ENCODE measurements at regions not wholly inside any gene's neighbourhood (a gene's known extent, or its start where the extent isn't known, plus 50 kb on each side); places are given as distances from the start of the nearest gene placed in this dataset.

DNA sequence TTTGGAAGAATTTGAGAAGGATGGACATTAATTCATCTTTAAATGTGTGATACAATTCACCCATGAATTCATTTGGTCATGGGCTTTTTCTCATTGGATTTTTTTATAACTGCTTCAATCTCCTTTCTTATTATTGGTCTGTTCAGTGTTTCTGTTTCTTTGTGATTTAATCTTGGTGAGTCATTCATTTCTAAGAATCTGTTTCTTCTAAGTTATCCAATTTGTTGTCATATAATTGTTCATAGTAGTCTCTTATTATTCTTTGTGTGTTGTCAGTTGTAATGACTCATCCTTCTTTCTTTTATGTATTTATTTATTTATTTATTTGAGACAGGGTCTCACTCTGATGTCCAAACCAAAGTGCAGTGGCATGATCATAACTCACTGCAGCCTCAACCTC, 146.1 kb upstream of the ZNF267 start (continued):
- TF ChIP-seq JUND (IDR thresholded peaks at IDR 0.05; ENCODE audit: low read depth, low read length), result no peak
- TF ChIP-seq, protein P1, sequence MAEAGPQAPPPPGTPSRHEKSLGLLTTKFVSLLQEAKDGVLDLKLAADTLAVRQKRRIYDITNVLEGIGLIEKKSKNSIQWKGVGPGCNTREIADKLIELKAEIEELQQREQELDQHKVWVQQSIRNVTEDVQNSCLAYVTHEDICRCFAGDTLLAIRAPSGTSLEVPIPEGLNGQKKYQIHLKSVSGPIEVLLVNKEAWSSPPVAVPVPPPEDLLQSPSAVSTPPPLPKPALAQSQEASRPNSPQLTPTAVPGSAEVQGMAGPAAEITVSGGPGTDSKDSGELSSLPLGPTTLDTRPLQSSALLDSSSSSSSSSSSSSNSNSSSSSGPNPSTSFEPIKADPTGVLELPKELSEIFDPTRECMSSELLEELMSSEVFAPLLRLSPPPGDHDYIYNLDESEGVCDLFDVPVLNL (IDR thresholded peaks at IDR 0.05; ENCODE audit: low read depth, low read length), result no peak
- no peak for TF ChIP-seq YY1 (IDR thresholded peaks at IDR 0.05; ENCODE audit: low read depth, low read length)
- TF ChIP-seq FOS (IDR thresholded peaks at IDR 0.05; ENCODE audit: borderline replicate concordance, extremely low read depth, insufficient read length), result no peak

- Histone ChIP-seq H3K4me3 (no peak overlapping the region), H3K36me3 (ENCODE audit: control insufficient read depth in 2 of 2, insufficient read depth in 2 of 2, low read length in 1 of 2) (peaks cover under 1 to 5% of the 10 kb centered on the region in 2 experiments; a peak in 3 of 4 replicates), H3K9ac (ENCODE audit: control insufficient read depth, insufficient read depth, low read length) (no peak overlapping the region), H3K4me2 (ENCODE audit: control insufficient read depth, insufficient read depth) (no peak overlapping the region), H4K20me1 (ENCODE audit: control insufficient read depth, insufficient read depth) (no peaks in the 10 kb centered on the region), H3K27ac (ENCODE audit: control insufficient read depth, insufficient read depth) (no peak overlapping the region), H3K27me3 (replicated peaks in 1 of 2; ENCODE audit: control insufficient read depth in 2 of 2, insufficient read depth in 2 of 2, low read length in 1 of 2) (no peaks in the 10 kb centered on the region), H3K9me3 (replicated peaks; ENCODE audit: control insufficient read depth, insufficient read depth, low read length) (peaks cover 15% of the 10 kb centered on the region), H2AFZ (ENCODE audit: control insufficient read depth, low read depth, low read length) (no peak overlapping the region), H3K79me2 (ENCODE audit: control insufficient read depth, insufficient read depth, low read length) (no peaks in the 10 kb centered on the region), H3K4me1 (ENCODE audit: control insufficient read depth, insufficient read depth, low read length) (no peaks in the 10 kb centered on the region)
- SMC1A ChIA-PET (ENCODE audit: uncharacterized antibody, unreplicated experiment), result no interaction called here
- 91% methylated on average over 3 of the region's 3 CpGs for WGBS (ENCODE audit: insufficient coverage, insufficient replicate concordance, low lambda C conversion rate, missing lambda C conversion rate)
- in situ Hi-C loops (cut with MboI) (no loop called here), intact Hi-C loops (cut with micrococcal nuclease; ENCODE audit: unreplicated experiment) (no loop called here)
- no peak for FAIRE-seq
- RAD21 ChIA-PET (ENCODE audit: unreplicated experiment), result no interaction called here
- CTCF ChIA-PET, result no interaction called here
- no peak for DNase-seq (ENCODE audit: low read depth, low spot score)
- POLR2A ChIA-PET, result no interaction called here
- no TSS peak for BruUV-seq (replicated peaks)
- no peak for ATAC-seq
- TF ChIP-seq ZNF622 (IDR thresholded peaks at IDR 0.05) (no peak), TBL1XR1 (IDR thresholded peaks at IDR 0.05; ENCODE audit: low read depth, low read length) (no peak), RAD51 (IDR thresholded peaks at IDR 0.05) (no peak), NRF1 (conservative IDR thresholded peaks at IDR 0.05; ENCODE audit: low read depth, low read length) (no peak), RAD21 (IDR thresholded peaks at IDR 0.05; ENCODE audit: insufficient read depth, low read depth, low read length) (no peak), RUNX3 (IDR thresholded peaks at IDR 0.05; ENCODE audit: low read length) (no peak), TCF3 (IDR thresholded peaks at IDR 0.05; ENCODE audit: borderline replicate concordance, insufficient read depth, low read depth, low read length) (no peak), SMARCA5 (IDR thresholded peaks at IDR 0.05) (no peak), NFYB (IDR thresholded peaks at IDR 0.05; ENCODE audit: insufficient read depth, low read depth, low read length) (no peak), STAT1 (conservative IDR thresholded peaks at IDR 0.05) (no peak), ZNF207 (IDR thresholded peaks at IDR 0.05; ENCODE audit: borderline replicate concordance) (no peak)
- TF ChIP-seq, protein P2, sequence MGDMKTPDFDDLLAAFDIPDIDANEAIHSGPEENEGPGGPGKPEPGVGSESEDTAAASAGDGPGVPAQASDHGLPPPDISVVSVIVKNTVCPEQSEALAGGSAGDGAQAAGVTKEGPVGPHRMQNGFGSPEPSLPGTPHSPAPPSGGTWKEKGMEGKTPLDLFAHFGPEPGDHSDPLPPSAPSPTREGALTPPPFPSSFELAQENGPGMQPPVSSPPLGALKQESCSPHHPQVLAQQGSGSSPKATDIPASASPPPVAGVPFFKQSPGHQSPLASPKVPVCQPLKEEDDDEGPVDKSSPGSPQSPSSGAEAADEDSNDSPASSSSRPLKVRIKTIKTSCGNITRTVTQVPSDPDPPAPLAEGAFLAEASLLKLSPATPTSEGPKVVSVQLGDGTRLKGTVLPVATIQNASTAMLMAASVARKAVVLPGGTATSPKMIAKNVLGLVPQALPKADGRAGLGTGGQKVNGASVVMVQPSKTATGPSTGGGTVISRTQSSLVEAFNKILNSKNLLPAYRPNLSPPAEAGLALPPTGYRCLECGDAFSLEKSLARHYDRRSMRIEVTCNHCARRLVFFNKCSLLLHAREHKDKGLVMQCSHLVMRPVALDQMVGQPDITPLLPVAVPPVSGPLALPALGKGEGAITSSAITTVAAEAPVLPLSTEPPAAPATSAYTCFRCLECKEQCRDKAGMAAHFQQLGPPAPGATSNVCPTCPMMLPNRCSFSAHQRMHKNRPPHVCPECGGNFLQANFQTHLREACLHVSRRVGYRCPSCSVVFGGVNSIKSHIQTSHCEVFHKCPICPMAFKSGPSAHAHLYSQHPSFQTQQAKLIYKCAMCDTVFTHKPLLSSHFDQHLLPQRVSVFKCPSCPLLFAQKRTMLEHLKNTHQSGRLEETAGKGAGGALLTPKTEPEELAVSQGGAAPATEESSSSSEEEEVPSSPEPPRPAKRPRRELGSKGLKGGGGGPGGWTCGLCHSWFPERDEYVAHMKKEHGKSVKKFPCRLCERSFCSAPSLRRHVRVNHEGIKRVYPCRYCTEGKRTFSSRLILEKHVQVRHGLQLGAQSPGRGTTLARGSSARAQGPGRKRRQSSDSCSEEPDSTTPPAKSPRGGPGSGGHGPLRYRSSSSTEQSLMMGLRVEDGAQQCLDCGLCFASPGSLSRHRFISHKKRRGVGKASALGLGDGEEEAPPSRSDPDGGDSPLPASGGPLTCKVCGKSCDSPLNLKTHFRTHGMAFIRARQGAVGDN (IDR thresholded peaks at IDR 0.05), result no peak
- TF ChIP-seq, protein P3, sequence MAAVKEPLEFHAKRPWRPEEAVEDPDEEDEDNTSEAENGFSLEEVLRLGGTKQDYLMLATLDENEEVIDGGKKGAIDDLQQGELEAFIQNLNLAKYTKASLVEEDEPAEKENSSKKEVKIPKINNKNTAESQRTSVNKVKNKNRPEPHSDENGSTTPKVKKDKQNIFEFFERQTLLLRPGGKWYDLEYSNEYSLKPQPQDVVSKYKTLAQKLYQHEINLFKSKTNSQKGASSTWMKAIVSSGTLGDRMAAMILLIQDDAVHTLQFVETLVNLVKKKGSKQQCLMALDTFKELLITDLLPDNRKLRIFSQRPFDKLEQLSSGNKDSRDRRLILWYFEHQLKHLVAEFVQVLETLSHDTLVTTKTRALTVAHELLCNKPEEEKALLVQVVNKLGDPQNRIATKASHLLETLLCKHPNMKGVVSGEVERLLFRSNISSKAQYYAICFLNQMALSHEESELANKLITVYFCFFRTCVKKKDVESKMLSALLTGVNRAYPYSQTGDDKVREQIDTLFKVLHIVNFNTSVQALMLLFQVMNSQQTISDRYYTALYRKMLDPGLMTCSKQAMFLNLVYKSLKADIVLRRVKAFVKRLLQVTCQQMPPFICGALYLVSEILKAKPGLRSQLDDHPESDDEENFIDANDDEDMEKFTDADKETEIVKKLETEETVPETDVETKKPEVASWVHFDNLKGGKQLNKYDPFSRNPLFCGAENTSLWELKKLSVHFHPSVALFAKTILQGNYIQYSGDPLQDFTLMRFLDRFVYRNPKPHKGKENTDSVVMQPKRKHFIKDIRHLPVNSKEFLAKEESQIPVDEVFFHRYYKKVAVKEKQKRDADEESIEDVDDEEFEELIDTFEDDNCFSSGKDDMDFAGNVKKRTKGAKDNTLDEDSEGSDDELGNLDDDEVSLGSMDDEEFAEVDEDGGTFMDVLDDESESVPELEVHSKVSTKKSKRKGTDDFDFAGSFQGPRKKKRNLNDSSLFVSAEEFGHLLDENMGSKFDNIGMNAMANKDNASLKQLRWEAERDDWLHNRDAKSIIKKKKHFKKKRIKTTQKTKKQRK (IDR thresholded peaks at IDR 0.05; ENCODE audit: low read depth, low read length), result no peak
Observed at GRCh38 chr16:31734265-31734664, 139.3 kb upstream of the ZNF267 start.

Measured in GM12878 (cell line).